ENCODE measurements at regions not wholly inside any gene's neighbourhood (a gene's known extent, or its start where the extent isn't known, plus 50 kb on each side); places are given as distances from the start of the nearest gene placed in this dataset.

- in situ Hi-C loops (cut with MboI): no loop called here
- no TSS peak for BruUV-seq (replicated peaks)
Observed at GRCh38 chr3:111283165-111283564, 211.5 kb downstream of the NECTIN3 start.

More at GRCh38 chr3:111283165-111283564, 211.5 kb downstream of the NECTIN3 start:
- H3K9me3 ChIP-seq (replicated peaks; ENCODE audit: control insufficient read depth, insufficient read depth, low read depth, low read length): no peaks in the 10 kb centered on the region
- WGBS (ENCODE audit: insufficient coverage, low coverage, missing lambda C conversion rate): 0% methylated on average over 4 of the region's 4 CpGs
- no peaks in the 10 kb centered on the region for H3K79me2 ChIP-seq (ENCODE audit: control insufficient read depth, insufficient read depth, low read length)
- no peaks in the 10 kb centered on the region for H3K4me1 ChIP-seq (replicated peaks in 1 of 2; ENCODE audit: control insufficient read depth in 2 of 2, insufficient read depth in 2 of 2, low read length in 2 of 2)
- POLR2A ChIA-PET: no interaction called here
- intact Hi-C loops (cut with micrococcal nuclease): no loop called here
- H3K27ac ChIP-seq (ENCODE audit: extremely low read depth, low read depth, low read length): no peak overlapping the region
- no peak overlapping the region for H3K4me3 ChIP-seq
- no peak overlapping the region for H3K4me2 ChIP-seq (ENCODE audit: insufficient read depth, low read length)
- H4K20me1 ChIP-seq (replicated peaks; ENCODE audit: control insufficient read depth, insufficient read depth, low read length): no peaks in the 10 kb centered on the region
- H3K9ac ChIP-seq (ENCODE audit: insufficient read depth in 1 of 2, low read depth in 2 of 2, low read length in 2 of 2): no peak overlapping the region
- FAIRE-seq (no peak), DNase-seq (ENCODE audit: extremely low read depth in 1 of 4, low spot score in 3 of 4) (no peak), ATAC-seq (no peak)
- no peaks in the 10 kb centered on the region for H3K36me3 ChIP-seq (ENCODE audit: control insufficient read depth, insufficient read depth, low read length)
- no peaks in the 10 kb centered on the region for H3K27me3 ChIP-seq (ENCODE audit: control insufficient read depth in 2 of 2, insufficient read depth in 2 of 2, low read length in 2 of 2)
- H2AFZ ChIP-seq (ENCODE audit: low read depth, low read length): no peak overlapping the region
- CTCF ChIA-PET (ENCODE audit: low intra/inter-chr PET ratio): no interaction called here
- no peaks in the 10 kb centered on the region for H3K9me1 ChIP-seq (ENCODE audit: control insufficient read depth, insufficient read depth, low read length)
- TF ChIP-seq, protein P1, sequence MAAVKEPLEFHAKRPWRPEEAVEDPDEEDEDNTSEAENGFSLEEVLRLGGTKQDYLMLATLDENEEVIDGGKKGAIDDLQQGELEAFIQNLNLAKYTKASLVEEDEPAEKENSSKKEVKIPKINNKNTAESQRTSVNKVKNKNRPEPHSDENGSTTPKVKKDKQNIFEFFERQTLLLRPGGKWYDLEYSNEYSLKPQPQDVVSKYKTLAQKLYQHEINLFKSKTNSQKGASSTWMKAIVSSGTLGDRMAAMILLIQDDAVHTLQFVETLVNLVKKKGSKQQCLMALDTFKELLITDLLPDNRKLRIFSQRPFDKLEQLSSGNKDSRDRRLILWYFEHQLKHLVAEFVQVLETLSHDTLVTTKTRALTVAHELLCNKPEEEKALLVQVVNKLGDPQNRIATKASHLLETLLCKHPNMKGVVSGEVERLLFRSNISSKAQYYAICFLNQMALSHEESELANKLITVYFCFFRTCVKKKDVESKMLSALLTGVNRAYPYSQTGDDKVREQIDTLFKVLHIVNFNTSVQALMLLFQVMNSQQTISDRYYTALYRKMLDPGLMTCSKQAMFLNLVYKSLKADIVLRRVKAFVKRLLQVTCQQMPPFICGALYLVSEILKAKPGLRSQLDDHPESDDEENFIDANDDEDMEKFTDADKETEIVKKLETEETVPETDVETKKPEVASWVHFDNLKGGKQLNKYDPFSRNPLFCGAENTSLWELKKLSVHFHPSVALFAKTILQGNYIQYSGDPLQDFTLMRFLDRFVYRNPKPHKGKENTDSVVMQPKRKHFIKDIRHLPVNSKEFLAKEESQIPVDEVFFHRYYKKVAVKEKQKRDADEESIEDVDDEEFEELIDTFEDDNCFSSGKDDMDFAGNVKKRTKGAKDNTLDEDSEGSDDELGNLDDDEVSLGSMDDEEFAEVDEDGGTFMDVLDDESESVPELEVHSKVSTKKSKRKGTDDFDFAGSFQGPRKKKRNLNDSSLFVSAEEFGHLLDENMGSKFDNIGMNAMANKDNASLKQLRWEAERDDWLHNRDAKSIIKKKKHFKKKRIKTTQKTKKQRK (IDR thresholded peaks at IDR 0.05; ENCODE audit: borderline replicate concordance, low read depth, low read length): no peak
- TF ChIP-seq SMAD2 (IDR thresholded peaks at IDR 0.05; ENCODE audit: low read depth, low read length) (no peak), SIN3A (IDR thresholded peaks at IDR 0.05; ENCODE audit: borderline replicate concordance in 2 of 2, control insufficient read depth in 1 of 2, low read depth in 2 of 2, low read length in 2 of 2) (no peak), TBL1XR1 (IDR thresholded peaks at IDR 0.05; ENCODE audit: low read length in 2 of 2) (no peak), ZBED1 (IDR thresholded peaks at IDR 0.05) (no peak), ZNF512 (tag; IDR thresholded peaks at IDR 0.05) (no peak), ZNF140 (CRISPR knock-in tag; IDR thresholded peaks at IDR 0.05) (no peak), U2AF2 (optimal IDR thresholded peaks at IDR 0.05; ENCODE audit: low read depth, low read length) (no peak)
- TF ChIP-seq, protein P2, sequence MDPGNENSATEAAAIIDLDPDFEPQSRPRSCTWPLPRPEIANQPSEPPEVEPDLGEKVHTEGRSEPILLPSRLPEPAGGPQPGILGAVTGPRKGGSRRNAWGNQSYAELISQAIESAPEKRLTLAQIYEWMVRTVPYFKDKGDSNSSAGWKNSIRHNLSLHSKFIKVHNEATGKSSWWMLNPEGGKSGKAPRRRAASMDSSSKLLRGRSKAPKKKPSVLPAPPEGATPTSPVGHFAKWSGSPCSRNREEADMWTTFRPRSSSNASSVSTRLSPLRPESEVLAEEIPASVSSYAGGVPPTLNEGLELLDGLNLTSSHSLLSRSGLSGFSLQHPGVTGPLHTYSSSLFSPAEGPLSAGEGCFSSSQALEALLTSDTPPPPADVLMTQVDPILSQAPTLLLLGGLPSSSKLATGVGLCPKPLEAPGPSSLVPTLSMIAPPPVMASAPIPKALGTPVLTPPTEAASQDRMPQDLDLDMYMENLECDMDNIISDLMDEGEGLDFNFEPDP (CRISPR knock-in tag; IDR thresholded peaks at IDR 0.05): no peak
- TF ChIP-seq, protein P3, sequence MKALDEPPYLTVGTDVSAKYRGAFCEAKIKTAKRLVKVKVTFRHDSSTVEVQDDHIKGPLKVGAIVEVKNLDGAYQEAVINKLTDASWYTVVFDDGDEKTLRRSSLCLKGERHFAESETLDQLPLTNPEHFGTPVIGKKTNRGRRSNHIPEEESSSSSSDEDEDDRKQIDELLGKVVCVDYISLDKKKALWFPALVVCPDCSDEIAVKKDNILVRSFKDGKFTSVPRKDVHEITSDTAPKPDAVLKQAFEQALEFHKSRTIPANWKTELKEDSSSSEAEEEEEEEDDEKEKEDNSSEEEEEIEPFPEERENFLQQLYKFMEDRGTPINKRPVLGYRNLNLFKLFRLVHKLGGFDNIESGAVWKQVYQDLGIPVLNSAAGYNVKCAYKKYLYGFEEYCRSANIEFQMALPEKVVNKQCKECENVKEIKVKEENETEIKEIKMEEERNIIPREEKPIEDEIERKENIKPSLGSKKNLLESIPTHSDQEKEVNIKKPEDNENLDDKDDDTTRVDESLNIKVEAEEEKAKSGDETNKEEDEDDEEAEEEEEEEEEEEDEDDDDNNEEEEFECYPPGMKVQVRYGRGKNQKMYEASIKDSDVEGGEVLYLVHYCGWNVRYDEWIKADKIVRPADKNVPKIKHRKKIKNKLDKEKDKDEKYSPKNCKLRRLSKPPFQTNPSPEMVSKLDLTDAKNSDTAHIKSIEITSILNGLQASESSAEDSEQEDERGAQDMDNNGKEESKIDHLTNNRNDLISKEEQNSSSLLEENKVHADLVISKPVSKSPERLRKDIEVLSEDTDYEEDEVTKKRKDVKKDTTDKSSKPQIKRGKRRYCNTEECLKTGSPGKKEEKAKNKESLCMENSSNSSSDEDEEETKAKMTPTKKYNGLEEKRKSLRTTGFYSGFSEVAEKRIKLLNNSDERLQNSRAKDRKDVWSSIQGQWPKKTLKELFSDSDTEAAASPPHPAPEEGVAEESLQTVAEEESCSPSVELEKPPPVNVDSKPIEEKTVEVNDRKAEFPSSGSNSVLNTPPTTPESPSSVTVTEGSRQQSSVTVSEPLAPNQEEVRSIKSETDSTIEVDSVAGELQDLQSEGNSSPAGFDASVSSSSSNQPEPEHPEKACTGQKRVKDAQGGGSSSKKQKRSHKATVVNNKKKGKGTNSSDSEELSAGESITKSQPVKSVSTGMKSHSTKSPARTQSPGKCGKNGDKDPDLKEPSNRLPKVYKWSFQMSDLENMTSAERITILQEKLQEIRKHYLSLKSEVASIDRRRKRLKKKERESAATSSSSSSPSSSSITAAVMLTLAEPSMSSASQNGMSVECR (CRISPR knock-in tag; IDR thresholded peaks at IDR 0.05): no peak
